Tongue (tissue), 1 donor: ENCODE measurements at regions not wholly inside any gene's neighbourhood (a gene's known extent, or its start where the extent isn't known, plus 50 kb on each side); places are given as distances from the start of the nearest gene placed in this dataset.

Experiments
- DNase-seq: peaks from one replicate; pipeline ENCODE4 v3.0.0-alpha.2; 2015

- DNase-seq: peak; percentile 61
These were observed 202.9 kb upstream of the CTNNB1 start for GRCh38 chr3:40996382-40996781.

DNA sequence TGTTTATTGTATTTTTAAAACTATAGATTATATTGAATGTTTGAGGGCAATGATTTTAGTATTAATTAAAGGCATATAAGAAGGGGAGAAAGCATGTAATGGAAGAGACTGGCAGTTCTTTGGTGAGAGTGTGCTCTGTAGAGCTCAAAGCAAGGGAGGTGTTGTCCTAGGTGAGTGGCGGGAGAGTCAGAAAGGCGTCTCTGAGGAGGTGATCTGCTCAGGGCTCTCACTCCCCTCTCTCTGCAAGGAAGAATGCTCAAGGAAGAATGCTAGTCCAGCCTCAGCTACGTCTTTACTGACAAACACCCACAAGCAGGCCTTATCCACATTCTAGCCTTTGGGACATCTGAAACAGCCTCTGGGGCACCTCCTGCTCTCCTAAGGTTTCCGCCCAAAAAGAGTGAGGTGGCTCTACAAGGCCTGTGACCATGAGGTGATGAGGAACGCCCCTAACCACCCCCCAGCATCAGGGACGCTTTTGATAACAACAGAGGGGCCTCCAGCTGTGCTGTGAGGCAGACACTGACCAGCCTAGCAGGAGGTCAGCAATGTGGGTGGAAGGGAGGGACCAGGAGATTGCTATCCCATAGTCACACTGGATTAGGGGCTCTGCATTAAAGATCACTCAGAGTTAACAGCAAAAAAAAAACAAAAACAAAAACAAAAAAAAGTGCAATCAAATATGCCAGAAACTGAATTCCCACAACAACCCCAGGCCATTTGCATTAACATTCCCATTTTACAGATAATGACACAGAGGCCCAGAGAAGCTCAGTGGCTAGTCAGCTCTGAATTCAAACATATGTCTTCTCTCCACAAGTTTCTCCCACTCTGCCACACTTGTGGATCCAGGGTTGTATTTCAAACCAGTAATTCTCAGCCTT is 202.2 kb upstream of the CTNNB1 start:
- no peak for DNase-seq

DNA sequence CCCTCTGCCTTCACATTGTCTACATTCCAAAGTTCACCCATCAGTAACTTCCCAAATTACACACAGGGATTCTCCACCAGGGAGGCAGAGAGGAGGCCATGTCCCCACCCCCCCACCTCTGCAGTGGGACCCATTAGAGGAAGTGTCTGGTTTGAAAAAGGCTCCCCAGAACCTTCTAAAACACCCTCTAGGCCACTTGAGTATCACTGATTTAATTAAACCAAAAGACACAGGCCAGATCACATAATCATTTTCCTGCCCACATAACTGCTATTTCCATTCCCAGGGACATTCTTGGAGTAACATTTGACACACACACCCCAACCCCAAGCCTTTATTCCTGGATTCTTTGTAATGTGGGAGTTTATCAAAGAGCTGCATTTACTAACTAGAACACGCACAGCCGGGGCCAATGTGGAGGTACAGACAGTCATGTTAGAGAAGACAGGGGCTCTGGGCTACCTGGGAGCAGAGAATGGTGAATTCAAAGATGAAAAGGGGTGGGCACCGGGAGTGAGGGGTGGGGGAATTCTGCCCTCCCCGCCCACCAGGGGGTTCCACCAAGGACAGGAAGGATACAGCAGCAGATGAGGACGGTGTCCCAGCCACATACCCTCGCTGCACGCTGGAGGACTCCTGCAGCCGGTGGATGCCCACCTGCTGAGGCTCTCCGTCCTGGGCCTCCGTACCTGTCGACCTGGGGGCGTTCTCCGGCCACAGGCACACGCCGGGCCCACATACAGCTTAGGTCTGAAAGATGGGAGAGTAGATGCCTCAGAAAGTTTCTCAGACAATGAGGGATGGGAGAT is 201.4 kb upstream of the CTNNB1 start:
- DNase-seq: no peak

GRCh38 chr3:40999682-41000081 is 199.6 kb upstream of the CTNNB1 start:
- no peak for DNase-seq

GRCh38 chr3:41000471-41000870 is 198.8 kb upstream of the CTNNB1 start:
- peak; percentile 92 for DNase-seq

DNA sequence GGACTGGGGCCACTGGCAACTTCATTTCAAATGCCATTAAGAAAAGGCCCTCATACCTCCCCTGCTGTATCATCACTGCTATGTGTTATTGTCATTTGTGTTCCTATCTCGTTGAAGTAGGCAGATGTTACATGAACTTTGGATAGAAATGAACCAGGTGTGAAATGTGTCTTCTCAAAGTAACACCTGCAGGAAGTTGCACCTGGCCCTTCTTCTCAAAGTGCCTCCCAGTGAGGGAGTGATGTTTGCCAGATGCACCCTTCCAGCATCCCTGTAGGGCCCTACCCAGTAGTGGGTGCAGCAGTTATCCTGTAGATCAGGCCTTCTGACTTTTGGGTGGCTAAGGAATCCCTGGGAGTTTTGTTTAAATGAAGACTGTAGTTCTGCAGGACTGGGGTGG is 197.7 kb upstream of the CTNNB1 start:
- DNase-seq: no peak

DNA sequence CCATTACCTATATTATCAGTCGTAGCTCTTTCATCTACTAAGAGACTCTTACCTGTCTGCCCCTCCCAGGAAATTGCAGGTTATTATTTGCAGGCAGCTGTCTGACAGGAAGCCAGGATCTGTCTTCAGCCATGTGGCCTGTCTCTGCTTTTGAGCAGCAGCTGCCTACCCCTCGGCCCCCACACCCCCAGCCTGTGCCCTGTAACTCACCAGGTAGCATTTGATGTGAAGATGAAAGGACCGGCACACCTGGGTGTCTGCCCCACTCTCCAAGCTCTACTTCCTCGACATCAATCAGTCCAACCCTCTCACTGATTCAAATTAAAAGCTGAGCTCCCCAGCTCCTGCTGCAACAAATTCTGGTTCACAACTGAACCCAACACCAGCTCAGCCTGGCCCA is 197.2 kb upstream of the CTNNB1 start:
- no peak for DNase-seq

GRCh38 chr3:41007399-41007798 is 191.9 kb upstream of the CTNNB1 start:
- DNase-seq: no peak

- DNase-seq: no peak
These were observed 187.5 kb upstream of the CTNNB1 start for GRCh38 chr3:41011854-41012253.

- DNase-seq: no peak
These were observed 180.4 kb upstream of the CTNNB1 start for GRCh38 chr3:41018855-41019254.

DNA sequence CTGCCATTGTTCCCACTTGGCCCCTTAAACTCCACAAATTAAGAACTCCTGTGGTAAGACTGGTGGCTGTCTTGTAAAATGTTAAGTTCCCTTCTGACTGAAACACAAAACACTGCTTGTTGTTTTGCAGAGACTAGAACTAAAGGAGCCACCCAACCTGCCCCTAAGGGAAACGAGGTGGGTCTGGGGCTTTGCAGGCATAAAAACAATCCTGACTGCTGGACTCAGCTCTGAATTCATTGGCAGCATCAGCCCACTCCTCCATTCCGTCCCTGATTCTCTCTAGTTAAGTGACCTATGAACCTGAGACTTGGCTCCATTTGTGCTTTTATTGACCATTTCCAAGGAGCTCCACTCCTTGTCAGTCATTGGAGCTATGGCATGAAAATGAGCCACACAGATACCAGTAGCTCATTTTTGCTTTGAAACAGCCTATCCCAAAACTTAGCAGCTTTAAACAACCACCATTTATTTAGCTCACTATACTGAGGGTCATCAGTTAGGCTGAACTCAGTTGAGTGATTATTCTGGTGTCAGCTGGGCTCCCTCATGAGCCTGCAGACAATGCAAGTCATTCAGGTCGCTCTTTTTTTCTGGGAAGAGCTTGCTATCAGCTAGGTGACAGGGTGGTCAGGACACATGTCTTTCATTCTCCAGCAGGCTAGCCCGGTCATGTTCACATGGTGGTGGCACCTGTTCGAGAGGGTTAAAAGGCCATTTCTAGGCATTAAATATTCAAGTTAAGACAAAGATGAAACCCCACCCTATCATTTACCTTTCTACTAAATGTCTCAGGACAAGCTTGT is 175.1 kb upstream of the CTNNB1 start:
- DNase-seq: no peak

DNA sequence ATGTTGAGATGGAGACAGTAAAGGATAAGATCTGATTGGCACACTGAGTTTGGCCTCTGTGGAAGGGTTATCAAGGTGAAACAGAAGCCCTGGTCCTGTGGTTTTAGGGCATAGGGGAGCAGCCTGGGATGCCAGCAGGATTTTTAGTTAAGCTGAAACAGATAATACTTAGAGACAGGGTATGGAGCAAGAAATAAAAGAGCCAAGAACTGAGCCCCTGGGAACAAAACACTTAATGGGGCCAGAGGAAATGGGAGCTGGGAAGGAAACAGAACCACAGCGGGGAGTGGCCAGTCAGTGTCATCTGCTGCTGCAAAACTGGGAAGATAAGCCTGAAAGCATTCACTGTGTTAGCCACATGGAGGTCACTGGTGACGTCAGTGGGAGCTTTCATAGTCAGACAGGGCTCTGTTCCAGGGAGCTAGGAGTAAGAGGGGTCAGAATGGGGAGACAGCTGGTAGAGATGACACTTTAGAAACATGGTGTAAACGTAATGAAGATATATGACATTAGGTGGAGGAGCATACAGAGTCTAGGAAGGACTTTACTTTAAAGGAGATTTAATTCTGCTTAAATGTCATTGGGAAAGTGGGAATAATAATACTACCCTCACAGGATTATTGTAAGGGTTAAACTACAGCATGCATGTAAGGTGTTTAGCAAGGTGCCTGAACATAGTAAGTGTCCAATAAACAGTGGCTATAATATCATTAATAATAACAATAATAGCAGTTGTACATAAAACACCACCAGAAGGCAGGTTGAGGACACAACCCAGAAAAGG is 172.7 kb upstream of the CTNNB1 start:
- DNase-seq: peak; percentile 64

DNA sequence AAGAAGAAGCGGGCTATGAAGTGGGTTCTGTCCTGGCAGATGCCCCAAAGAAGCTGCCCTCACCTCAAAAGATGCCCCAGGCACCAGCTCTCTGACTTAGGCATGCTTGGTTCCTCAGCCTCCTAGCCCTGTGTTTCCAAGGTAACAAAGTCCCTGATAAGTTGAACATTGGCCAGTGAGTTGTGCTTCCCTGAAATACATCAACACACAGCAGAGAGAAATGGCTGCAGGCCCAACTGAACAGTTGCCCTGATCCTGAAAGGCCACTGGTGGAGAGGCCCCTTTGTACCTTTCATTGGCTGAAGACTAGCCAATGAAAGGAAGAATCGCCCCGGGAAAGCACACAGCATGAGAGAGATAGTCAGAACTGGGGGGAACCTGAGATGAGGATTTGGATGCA is 169.9 kb upstream of the CTNNB1 start:
- DNase-seq: no peak

DNA sequence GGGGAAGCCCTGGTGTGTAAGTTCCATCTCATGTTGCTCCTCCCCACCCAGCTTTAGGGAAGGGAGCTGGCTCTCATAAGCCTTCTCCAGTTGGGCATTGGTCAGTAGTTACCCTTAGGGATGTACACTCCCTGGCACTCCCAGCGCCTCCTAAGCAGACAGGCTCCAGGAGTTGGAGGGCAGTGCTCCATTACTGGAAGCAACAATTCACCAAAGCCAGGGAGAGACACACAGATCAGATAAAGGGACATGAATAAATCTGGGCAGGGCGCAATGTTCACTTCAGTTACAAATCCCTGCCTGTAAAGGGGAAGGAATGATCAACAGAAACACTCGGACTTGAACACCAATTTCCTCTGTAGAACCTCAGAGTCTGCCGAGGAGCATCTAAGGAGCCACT is 169.1 kb upstream of the CTNNB1 start:
- DNase-seq: no peak

- DNase-seq: no peak
These were observed 167.9 kb upstream of the CTNNB1 start for GRCh38 chr3:41031401-41031800.

DNA sequence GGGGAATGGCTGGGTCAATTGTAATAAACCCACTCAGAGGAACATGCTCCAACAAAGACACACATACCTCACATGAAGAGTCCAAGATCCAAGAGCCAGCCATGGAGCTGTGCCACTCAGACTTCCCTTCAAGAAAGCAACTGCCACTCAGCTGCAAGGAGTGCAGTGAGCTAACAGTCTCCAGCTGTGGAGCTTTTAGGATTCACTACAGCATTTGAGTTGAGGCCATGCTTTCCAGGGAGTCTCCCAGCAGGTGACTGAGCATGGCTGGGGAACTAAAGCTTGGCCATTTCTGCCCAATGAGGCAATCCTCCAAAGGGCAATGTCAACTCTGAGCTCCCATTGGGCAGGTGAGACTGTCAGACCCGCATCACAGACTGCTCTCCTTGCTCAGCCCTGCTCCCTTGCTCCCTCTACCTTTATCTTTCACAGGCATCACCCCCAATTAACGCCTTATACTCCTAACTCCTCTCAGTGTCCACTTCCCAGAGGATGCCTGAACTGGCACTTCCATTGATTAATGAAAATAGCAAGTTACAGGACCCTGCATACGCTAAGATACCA is 165.3 kb upstream of the CTNNB1 start:
- DNase-seq: no peak

DNA sequence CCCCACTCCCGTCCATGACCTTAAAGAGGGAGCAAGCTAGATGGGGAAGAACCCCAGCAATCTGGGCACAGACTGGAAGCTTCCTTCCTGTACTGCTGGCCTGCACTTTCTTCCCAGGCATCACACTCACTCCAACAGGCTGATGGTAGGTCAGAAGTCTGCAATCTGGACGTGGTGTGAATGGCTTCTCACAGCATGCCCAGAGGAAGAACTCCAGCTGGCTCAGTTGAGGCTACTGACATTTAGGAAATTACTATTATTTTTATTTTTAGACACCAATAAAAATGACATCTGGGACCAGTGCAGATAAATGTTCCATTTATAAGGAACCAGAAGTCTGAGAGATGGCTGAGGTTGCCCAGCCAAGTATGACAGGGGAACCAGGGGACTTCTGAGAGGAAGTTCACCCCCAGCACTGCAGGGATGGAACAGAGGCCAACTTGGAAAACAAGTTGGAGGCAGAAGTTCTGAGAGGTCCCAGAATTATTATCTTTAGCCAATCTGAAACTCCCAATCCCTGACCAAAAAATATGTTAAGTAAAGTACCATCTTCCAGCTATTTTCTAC is 163.8 kb upstream of the CTNNB1 start:
- no peak for DNase-seq

GRCh38 chr3:41037651-41038334 is 161.5 kb upstream of the CTNNB1 start:
- no peak for DNase-seq

DNA sequence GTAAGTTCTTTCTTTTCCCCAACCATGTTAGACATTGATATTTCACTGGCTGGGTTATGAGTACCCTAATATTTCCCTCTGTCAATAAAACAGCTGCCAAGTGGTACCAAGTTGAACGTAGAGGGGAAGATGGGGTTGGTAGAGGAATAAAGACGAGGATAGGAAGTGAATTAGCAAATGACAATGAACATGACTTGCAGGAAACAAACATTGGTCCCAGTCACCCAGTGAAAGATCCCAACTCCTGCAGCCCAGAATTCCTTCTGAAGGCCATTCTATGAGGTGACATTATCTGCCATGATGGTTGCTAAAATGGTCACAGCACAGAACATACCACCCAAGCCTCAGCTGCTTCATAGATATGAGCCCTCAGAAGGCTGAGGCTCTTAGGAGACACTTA is 159.0 kb upstream of the CTNNB1 start:
- peak; percentile 7 for DNase-seq

- no peak for DNase-seq
These were observed 157.8 kb upstream of the CTNNB1 start for GRCh38 chr3:41041462-41041861.

GRCh38 chr3:41041899-41042298 is 157.4 kb upstream of the CTNNB1 start:
- DNase-seq: no peak
